ENCODE measurements at regions not wholly inside any gene's neighbourhood (a gene's known extent, or its start where the extent isn't known, plus 50 kb on each side); places are given as distances from the start of the nearest gene placed in this dataset.

DNA sequence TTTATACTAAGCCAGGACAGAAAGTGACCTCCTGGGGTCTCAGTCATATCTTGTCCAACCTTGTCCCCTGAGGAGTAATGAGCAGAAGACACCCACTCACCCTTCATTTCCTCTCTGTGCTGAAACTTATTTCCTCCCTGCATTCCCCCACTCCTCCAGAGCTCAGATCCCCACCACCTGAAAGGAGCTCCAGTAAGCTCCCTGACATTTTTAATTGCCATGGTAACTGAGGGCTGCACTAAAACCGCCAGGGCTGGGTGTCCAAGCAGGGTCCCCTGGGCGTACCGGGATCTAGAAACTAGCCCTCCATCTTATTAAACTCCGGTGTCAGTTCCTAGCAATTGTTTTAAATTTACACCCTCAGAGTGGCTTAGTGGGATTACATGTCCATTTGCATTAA lies 393.3 kb upstream of the HNRNPA3 start:
- TF ChIP-seq CTCF (IDR thresholded peaks at IDR 0.05) (no peak), POLR2A (IDR thresholded peaks at IDR 0.05) (no peak)
